HEK293 (cell line): ENCODE measurements at regions not wholly inside any gene's neighbourhood (a gene's known extent, or its start where the extent isn't known, plus 50 kb on each side); places are given as distances from the start of the nearest gene placed in this dataset.

Experiments
- REPIN1 ChIP-seq: fragments of 450-650 bp; formaldehyde crosslinking; IDR thresholded peaks from 2 replicates; pipeline ENCODE4 v1.5.1; 2017; ENCODE audit warnings: missing biosample characterization, missing genetic modification characterization, low read depth
- ZBTB1 ChIP-seq: fragments of 450-650 bp; formaldehyde crosslinking; IDR thresholded peaks from 2 replicates; pipeline ENCODE4 v1.5.1; 2016; ENCODE audit warnings: missing biosample characterization, missing genetic modification characterization
- ZBTB11 ChIP-seq: fragments of 450-650 bp; formaldehyde crosslinking; conservative IDR thresholded peaks from 2 replicates; pipeline ENCODE4 v1.5.1; 2016; ENCODE audit warnings: low read depth, missing biosample characterization, missing genetic modification characterization
- ZFP37 ChIP-seq: fragments of 450-650 bp; formaldehyde crosslinking; IDR thresholded peaks from 2 replicates; pipeline ENCODE4 v1.5.1; 2016; ENCODE audit warnings: missing biosample characterization, missing genetic modification characterization
- ZNF266 ChIP-seq: fragments of 450-650 bp; formaldehyde crosslinking; IDR thresholded peaks from 2 replicates; pipeline ENCODE4 v1.5.1; 2016; ENCODE audit warnings: missing biosample characterization, missing genetic modification characterization, low read depth
- ZNF292 ChIP-seq: fragments of 450-650 bp; formaldehyde crosslinking; IDR thresholded peaks from 2 replicates; pipeline ENCODE4 v1.5.1; 2016; ENCODE audit warnings: low read depth, missing biosample characterization, missing genetic modification characterization, borderline replicate concordance
- ZNF341 ChIP-seq: fragments of 450-650 bp; formaldehyde crosslinking; IDR thresholded peaks from 2 replicates; pipeline ENCODE4; 2016; ENCODE audit warnings: low read depth, missing biosample characterization, missing genetic modification characterization
- ZNF366 ChIP-seq: fragments of 450-650 bp; formaldehyde crosslinking; conservative IDR thresholded peaks from 2 replicates; pipeline ENCODE4 v1.5.1; 2016; ENCODE audit warnings: missing biosample characterization, missing genetic modification characterization
- ZNF426 ChIP-seq: fragments of 450-650 bp; formaldehyde crosslinking; IDR thresholded peaks from 2 replicates; pipeline ENCODE4 v1.5.1; 2017; ENCODE audit warnings: missing biosample characterization, missing genetic modification characterization, mild to moderate bottlenecking, inconsistent platforms, moderate library complexity
- ZNF433 ChIP-seq: fragments of 450-650 bp; formaldehyde crosslinking; IDR thresholded peaks from 2 replicates; pipeline ENCODE4 v1.5.1; 2016; ENCODE audit warnings: missing biosample characterization, missing genetic modification characterization, low read depth
- ZNF488 ChIP-seq: fragments of 450-650 bp; formaldehyde crosslinking; IDR thresholded peaks from 2 replicates; pipeline ENCODE4 v1.5.1; 2016; ENCODE audit warnings: missing biosample characterization, missing genetic modification characterization
- ZNF518A ChIP-seq: fragments of 450-650 bp; formaldehyde crosslinking; conservative IDR thresholded peaks from 2 replicates; pipeline ENCODE4 v1.5.1; 2016; ENCODE audit warnings: low read depth, missing biosample characterization, missing genetic modification characterization
- ZNF529 ChIP-seq: fragments of 450-650 bp; formaldehyde crosslinking; IDR thresholded peaks from 2 replicates; pipeline ENCODE4 v1.5.1; 2017; ENCODE audit warnings: missing genetic modification characterization, missing biosample characterization; ENCODE audit not compliant: insufficient replicate concordance
- ZNF544 ChIP-seq: fragments of 450-650 bp; formaldehyde crosslinking; IDR thresholded peaks from 2 replicates; pipeline ENCODE4 v1.5.0; 2017; ENCODE audit warnings: missing biosample characterization, missing genetic modification characterization
- ZNF555 ChIP-seq: fragments of 450-650 bp; formaldehyde crosslinking; conservative IDR thresholded peaks from 2 replicates; pipeline ENCODE4 v1.5.1; 2017; ENCODE audit warnings: missing biosample characterization, mild to moderate bottlenecking, missing genetic modification characterization, inconsistent platforms
- ZNF560 ChIP-seq: fragments of 450-650 bp; formaldehyde crosslinking; IDR thresholded peaks from 2 replicates; pipeline ENCODE4 v1.5.1; 2017; ENCODE audit warnings: missing biosample characterization, missing genetic modification characterization, borderline replicate concordance
- ZNF629 ChIP-seq: fragments of 450-650 bp; formaldehyde crosslinking; IDR thresholded peaks from 2 replicates; pipeline ENCODE4 v1.5.1; 2017; ENCODE audit warnings: missing biosample characterization, missing genetic modification characterization
- ZNF660 ChIP-seq: fragments of 450-650 bp; IDR thresholded peaks from 2 replicates; pipeline ENCODE4 v1.5.1; 2018; ENCODE audit warnings: missing biosample characterization, mild to moderate bottlenecking, missing genetic modification characterization
- ZNF664 ChIP-seq: fragments of 450-650 bp; formaldehyde crosslinking; IDR thresholded peaks from 2 replicates; pipeline ENCODE4 v1.5.1; 2016; ENCODE audit warnings: missing biosample characterization, missing genetic modification characterization
- ZNF785 ChIP-seq: fragments of 450-650 bp; formaldehyde crosslinking; IDR thresholded peaks from 2 replicates; pipeline ENCODE4 v1.5.1; 2016; ENCODE audit warnings: missing biosample characterization, missing genetic modification characterization
- TF ChIP-seq, protein P1 (sequence below): fragments of 450-650 bp; formaldehyde crosslinking; IDR thresholded peaks from 2 replicates; pipeline ENCODE4 v1.5.1; 2016; ENCODE audit warnings: missing biosample characterization, missing genetic modification characterization
- TF ChIP-seq, protein P2 (sequence below): fragments of 450-650 bp; formaldehyde crosslinking; IDR thresholded peaks from 2 replicates; pipeline ENCODE4 v1.5.1; 2016; ENCODE audit warnings: missing biosample characterization, missing genetic modification characterization
- TF ChIP-seq, protein P3 (sequence below): fragments of 450-650 bp; formaldehyde crosslinking; IDR thresholded peaks from 2 replicates; pipeline ENCODE4 v1.5.1; 2016; ENCODE audit warnings: missing biosample characterization, missing genetic modification characterization

- 0 out of 2 replicates have a peak, but pooled peaks have one; percentile 18 for TF ChIP-seq ZNF341 (tag by site-specific recombination)
- no peak for TF ChIP-seq ZNF488 (tag by site-specific recombination)
- TF ChIP-seq, protein P1, sequence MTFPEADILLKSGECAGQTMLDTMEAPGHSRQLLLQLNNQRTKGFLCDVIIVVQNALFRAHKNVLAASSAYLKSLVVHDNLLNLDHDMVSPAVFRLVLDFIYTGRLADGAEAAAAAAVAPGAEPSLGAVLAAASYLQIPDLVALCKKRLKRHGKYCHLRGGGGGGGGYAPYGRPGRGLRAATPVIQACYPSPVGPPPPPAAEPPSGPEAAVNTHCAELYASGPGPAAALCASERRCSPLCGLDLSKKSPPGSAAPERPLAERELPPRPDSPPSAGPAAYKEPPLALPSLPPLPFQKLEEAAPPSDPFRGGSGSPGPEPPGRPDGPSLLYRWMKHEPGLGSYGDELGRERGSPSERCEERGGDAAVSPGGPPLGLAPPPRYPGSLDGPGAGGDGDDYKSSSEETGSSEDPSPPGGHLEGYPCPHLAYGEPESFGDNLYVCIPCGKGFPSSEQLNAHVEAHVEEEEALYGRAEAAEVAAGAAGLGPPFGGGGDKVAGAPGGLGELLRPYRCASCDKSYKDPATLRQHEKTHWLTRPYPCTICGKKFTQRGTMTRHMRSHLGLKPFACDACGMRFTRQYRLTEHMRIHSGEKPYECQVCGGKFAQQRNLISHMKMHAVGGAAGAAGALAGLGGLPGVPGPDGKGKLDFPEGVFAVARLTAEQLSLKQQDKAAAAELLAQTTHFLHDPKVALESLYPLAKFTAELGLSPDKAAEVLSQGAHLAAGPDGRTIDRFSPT (tag by site-specific recombination) = no peak
- TF ChIP-seq ZNF629 (tag by site-specific recombination) = 0 out of 2 replicates have a peak, but pooled peaks have one; percentile 23
- peak; percentile 89 for TF ChIP-seq ZNF518A (tag by site-specific recombination)
- no peak for TF ChIP-seq ZNF529 (tag by site-specific recombination)
- TF ChIP-seq ZFP37 (tag by site-specific recombination) = 0 out of 2 replicates have a peak, but pooled peaks have one; percentile 57
- TF ChIP-seq, protein P2, sequence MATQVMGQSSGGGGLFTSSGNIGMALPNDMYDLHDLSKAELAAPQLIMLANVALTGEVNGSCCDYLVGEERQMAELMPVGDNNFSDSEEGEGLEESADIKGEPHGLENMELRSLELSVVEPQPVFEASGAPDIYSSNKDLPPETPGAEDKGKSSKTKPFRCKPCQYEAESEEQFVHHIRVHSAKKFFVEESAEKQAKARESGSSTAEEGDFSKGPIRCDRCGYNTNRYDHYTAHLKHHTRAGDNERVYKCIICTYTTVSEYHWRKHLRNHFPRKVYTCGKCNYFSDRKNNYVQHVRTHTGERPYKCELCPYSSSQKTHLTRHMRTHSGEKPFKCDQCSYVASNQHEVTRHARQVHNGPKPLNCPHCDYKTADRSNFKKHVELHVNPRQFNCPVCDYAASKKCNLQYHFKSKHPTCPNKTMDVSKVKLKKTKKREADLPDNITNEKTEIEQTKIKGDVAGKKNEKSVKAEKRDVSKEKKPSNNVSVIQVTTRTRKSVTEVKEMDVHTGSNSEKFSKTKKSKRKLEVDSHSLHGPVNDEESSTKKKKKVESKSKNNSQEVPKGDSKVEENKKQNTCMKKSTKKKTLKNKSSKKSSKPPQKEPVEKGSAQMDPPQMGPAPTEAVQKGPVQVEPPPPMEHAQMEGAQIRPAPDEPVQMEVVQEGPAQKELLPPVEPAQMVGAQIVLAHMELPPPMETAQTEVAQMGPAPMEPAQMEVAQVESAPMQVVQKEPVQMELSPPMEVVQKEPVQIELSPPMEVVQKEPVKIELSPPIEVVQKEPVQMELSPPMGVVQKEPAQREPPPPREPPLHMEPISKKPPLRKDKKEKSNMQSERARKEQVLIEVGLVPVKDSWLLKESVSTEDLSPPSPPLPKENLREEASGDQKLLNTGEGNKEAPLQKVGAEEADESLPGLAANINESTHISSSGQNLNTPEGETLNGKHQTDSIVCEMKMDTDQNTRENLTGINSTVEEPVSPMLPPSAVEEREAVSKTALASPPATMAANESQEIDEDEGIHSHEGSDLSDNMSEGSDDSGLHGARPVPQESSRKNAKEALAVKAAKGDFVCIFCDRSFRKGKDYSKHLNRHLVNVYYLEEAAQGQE (tag by site-specific recombination) = peak; percentile 51; the same call in 1 of the 2 replicates
- no peak for TF ChIP-seq ZNF366 (tag by site-specific recombination)
- TF ChIP-seq ZNF664 (tag by site-specific recombination) = peak; percentile 57
- TF ChIP-seq ZNF555 (tag by site-specific recombination) = peak; percentile 83
- TF ChIP-seq ZBTB1 (tag by site-specific recombination) = 0 out of 2 replicates have a peak, but pooled peaks have one; percentile 35
- TF ChIP-seq ZBTB11 (tag by site-specific recombination) = peak; percentile 77
- TF ChIP-seq REPIN1 (tag by site-specific recombination) = no peak
- TF ChIP-seq ZNF292 (tag by site-specific recombination) = no peak
- no peak for TF ChIP-seq ZNF660 (tag by site-specific recombination)
- peak; percentile 88 for TF ChIP-seq ZNF426 (tag by site-specific recombination)
- TF ChIP-seq, protein P3, sequence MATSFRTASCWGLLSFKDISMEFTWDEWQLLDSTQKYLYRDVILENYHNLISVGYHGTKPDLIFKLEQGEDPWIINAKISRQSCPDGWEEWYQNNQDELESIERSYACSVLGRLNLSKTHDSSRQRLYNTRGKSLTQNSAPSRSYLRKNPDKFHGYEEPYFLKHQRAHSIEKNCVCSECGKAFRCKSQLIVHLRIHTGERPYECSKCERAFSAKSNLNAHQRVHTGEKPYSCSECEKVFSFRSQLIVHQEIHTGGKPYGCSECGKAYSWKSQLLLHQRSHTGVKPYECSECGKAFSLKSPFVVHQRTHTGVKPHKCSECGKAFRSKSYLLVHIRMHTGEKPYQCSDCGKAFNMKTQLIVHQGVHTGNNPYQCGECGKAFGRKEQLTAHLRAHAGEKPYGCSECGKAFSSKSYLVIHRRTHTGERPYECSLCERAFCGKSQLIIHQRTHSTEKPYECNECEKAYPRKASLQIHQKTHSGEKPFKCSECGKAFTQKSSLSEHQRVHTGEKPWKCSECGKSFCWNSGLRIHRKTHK (tag by site-specific recombination) = no peak
- TF ChIP-seq ZNF560 (tag by site-specific recombination) = peak; percentile 42; the same call in 1 of the 2 replicates
- TF ChIP-seq ZNF266 (tag by site-specific recombination) = peak; percentile 62; the same call in 1 of the 2 replicates
- TF ChIP-seq ZNF544 (tag by site-specific recombination) = no peak
- TF ChIP-seq ZNF433 (tag by site-specific recombination) = 0 out of 2 replicates have a peak, but pooled peaks have one; percentile 34
- no peak for TF ChIP-seq ZNF785 (tag by site-specific recombination)
These were observed 93.9 kb downstream of the LYZL2 start (continued) for GRCh38 chr10:30535677-30536076.
